Right ventricle myocardium superior (tissue), 1 donor: ENCODE measurements at regions not wholly inside any gene's neighbourhood (a gene's known extent, or its start where the extent isn't known, plus 50 kb on each side); places are given as distances from the start of the nearest gene placed in this dataset.

Experiments used
- ATAC-seq: fragments of 200-7000 bp; cut with Tn5 transposase; one replicate; pipeline ENCODE4 v1.9.1; 2020; ENCODE audit warnings: mild to moderate bottlenecking; ENCODE audit not compliant: poor library complexity
- DNase-seq: peaks from one replicate; pipeline ENCODE4 v3.0.0-alpha.2; 2020
- intact Hi-C: fragments of 100-400 bp; cut with DNase I; formaldehyde crosslinking; loops from one replicate; pipeline ENCODE4 v1.11.2; 2022
- donor health status: DM: no; HTN: yes; CAD: no; lungs with severe emphysema.

DNA sequence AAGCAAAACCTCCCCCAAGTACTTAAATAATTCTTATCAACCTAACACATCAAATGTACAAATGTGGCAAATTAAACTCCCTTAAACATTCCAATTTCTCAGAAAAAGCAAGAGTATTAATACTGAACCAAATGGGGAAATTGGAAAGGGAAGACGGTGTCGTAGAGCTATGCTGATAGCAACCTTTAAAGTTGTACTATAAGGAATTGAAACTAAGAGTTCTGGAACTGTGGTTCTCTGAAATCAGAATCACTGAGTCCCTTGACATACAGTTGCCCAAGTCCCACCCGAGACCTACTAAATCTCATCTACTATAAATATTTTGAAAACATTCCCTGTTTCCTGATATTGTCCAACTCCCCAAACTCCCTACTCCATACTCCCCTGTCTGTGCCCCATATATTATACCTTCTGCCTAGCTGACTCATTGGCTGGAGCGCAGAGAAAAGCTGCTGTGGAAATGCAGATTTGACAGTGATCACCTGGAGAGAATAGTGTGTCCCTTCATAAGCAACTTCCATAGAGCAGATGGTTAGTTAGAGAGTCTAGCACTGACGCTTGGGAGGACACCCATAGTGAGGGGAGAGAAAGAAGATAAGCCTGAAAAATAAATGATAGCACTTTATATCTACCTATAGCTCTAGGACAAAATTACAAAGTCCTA, 51.4 kb upstream of the ITM2B start:
- ATAC-seq (no peak), DNase-seq (no peak)
- intact Hi-C loops: no loop called here

DNA sequence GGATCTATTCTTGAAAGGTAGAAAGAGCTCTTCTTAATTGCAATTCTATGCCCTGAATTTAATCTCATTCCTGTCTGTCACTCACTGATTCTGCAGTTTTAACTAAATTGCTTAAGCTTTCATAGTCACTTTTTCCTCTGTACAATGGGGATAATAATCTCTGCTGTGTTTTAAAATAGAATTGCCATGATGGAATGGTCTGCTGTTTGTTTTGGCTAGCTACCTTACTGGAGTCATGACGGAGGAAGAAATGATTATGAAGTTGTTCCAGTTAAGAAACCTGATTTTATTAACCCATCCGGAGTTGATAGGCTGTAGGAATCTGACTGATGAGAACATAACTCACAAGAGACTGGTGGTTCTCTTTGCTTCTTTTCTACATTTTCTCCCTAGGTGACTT, 54.9 kb upstream of the ITM2B start:
- intact Hi-C loops: no loop called here
- DNase-seq (no peak), ATAC-seq (no peak)

DNA sequence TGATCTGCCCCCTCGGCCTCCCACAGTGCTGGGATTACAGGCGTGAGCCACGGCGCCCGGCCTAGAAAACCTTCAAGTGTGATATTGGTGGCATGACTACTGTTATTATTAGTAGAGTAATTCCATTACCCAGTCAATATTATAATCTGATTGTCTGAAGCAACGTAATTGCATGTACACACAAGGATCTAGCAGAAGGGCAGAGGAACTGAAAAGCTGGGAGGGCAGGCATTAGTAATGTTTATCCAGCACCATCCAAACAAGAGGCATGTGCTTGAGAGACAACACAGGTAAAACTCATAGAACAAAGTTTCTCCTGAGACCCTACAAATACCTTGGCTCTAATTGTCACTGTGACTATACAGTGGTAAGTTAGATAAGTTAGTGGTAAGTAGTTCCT, 56.2 kb upstream of the ITM2B start:
- DNase-seq: no peak
- no peak for ATAC-seq
- intact Hi-C loops: no loop called here

DNA sequence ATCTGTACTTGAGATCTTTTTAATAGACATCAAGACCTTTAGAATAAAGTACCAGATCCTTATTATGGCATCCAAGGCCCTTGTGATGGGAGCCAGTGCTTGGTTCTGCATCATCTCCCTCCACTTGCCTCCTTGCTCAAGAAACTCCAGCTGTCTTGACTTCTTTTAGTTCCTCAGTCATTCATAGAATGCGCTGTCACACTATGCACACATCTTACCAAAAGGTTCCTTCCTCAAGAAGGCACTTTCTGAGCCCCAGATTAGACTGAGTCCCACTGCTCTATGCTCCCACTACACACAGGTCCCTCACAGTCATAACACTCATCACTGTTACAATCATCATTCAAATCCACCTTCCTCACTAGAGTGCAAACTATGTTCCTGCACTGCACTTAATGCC, 57.8 kb upstream of the ITM2B start:
- intact Hi-C loops: no loop called here
- DNase-seq: no peak
- no peak for ATAC-seq

DNA sequence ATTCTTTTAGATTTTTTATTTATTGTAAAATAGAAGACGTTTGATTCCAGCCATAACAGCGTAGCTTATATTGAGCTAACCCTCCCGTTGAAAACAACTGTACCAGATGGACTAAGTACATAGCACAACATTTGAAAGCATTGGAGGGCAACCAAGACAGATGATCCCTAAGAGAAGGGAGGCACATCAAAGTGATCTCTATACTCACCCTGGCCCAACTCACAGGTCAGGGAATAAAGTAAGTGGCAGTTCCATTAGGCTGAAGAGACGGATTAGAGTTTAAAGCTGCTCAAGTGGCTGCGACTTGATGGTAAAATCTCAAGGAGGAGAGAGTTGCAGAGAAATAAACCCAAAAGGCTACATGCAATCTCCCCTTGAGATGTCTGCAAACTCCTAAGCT, 65.1 kb upstream of the ITM2B start:
- intact Hi-C loops: no loop called here
- DNase-seq: no peak
- ATAC-seq: no peak

DNA sequence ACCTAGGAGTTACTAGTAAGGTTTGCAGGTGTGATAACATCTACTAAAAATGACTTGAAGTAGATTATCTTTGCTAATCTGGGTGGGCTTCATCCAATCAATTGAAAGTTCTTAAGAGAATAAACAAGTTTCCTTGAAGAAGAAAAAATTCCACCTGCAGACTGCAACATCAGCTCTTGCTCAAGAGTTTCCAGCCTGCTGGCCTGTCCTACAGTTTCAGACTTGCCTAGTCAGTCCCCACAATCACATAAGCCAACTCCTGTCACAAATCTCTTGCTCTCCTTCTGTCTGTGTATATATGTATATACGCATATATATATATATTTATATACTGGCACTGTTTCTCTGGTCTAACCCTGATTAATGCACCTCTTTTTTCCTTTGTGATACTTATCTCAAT, 67.3 kb upstream of the ITM2B start:
- intact Hi-C loops: no loop called here
- no peak for DNase-seq

DNA sequence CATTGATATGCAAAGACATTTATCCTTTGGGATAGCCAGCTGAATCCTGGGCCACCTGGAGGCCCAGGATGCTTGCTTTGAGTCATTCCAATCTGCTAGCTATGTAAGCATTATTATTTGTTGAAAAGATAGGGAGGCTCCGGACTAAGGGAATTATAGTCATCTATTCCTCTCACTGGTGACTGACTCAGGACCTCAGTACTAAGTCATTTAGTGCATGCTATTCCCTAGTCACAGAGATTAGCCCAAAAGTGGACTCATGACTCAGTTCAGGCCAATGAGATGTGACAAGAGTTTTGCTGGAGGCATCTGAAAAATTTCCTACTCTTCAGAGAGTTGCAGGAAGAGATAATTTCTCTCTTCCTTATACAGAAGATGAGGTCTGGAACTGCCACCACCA, 67.9 kb upstream of the ITM2B start:
- no peak for DNase-seq
- ATAC-seq: no peak
- intact Hi-C loops: no loop called here

More for the DNA sequence above, 67.3 kb upstream of the ITM2B start:
- no peak for ATAC-seq

DNA sequence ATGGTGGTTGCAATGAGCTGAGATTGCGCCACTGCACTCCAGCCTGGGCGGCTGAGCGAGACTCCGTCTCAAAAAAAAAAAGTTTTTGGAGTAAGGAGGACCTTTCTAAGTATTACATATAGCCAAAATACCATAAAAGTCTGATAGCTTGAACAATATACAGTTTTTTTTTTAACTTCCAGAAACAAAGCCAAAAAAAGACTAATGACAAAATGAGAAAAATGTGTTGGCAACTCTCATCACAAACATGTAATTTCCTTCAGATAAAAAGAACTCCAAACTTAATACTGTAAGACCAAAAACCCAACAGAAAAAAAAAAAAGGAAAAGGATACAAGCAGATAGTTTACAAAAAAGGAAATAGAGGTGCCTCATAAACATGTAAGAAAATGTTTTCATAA, 68.2 kb upstream of the MED4 start:
- ATAC-seq (no peak), DNase-seq (peak; percentile 45)
- intact Hi-C loops: no loop called here

DNA sequence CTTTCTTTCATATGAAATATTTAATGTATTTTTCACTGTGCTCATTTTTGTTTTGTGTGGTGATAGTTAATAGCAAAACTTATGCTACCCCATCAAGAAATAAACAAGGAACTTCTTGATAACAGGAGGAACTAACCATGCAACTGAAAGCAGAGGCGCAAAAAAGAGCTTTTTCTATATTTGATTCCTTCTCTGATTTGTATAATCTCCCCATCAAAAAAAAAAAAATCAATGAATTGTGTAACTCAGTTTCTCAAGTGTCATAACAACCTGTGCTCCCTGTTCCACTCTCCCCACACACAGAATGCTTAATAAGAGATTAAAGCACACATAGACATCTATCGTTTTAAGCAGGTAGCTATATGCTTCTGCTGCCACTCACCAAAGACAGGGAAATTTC, 67.3 kb upstream of the MED4 start:
- DNase-seq: no peak
- intact Hi-C loops: no loop called here

DNA sequence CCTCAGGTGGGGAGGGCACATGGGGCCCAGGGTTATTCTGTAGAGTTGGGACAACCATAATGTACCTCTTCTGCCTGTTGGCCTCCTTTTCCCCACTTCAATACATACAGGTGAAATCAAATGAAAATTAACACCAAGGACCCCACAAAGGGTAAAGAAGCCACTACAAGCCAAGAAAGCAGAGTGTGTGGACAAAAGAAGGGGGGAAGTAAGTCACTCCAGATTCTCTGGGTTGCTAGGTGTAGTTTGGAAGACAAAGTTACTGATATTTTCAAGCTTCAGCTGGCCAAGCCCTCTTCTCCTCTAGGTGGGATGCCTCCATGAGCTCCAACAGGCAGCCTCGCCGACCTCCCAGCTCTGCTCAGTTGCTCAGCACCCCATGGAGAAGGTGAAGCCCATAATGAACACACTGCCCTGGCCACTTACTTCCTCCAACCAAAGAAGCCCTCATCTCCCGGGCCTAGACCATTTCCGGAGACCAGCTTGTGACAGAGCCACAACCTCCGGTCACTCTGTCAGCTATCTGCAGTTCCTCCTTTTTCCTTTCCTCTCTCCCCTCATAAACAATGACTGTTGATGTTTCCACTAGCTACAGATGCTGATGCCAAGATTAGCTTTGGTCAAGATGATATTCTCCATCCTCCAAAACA, 66.8 kb upstream of the MED4 start:
- intact Hi-C loops: no loop called here
- DNase-seq (peak; percentile 65), ATAC-seq (peak; percentile 75)

More for the DNA sequence above, 67.3 kb upstream of the MED4 start:
- peak; percentile 18 for ATAC-seq

DNA sequence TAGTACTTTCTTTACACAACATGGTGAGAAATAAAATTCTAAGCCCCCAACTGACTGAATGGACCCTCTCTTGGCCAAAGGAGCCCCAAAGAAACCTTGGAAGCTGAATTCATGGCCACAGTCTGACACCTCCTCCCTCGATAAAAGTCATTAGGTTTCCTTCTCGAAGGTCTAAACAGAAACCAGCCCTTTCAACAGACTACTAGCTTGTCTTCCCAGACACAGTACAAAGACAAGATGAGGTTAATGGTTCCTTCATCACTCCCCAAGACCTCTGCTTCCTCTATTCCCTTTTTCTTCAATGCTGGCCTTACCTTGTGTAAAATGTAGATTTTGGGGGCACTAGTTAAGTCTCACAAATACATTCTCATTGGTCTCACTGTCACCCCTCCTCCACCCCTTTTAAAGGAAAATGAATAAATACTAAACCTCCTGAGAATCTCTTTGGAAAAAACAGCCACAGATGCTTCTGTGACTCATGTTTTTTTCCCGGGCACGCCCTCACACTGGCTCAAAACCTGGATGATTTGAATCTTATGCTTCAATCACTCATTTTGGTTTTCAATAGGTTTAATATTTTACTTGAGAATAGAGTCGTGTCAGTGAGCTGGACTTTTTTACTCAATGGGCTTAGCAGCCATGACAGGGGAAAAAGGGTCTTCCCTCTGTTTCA, 65.8 kb upstream of the MED4 start:
- DNase-seq (peak; percentile 46), ATAC-seq (peak; percentile 51)
- intact Hi-C loops: no loop called here

DNA sequence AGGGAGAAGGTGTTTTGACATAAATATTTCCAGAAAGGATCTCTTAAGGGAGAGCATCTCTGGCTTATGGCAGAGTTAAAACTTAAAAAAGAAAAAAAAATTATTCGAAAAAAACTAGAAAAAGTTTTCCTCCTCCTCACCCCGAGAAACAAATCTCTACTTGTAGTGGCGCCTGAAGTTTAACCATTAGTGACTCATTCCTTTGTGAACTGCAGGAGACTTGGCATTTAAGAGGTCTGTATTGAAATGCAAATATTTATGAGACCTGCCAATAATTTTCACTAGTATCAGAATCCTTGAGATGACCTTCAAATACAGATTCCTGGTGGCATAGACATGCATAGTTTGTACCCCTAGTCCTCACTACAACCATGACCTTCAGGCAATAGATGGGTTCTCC, 64.9 kb upstream of the MED4 start:
- DNase-seq (no peak), ATAC-seq (no peak)
- intact Hi-C loops: no loop called here

DNA sequence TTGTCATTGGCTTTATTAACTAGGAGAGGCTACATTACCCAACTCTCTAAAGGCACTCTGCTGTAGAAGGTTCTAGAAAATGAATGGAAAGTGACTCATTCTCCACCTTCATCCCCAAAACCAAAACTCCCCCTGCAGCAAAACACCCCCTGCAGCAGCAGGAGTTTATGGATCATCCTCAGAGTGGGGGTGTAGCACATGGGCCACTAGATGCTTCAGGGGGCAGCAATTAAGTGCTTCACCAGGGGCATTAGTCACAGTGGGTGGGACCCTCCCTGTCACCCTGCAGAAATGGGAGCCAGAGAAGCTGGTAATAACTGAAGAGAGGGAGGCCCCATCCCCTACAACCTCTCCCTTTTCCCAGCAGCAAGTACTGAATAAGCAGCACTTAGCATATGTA, 64.5 kb upstream of the MED4 start:
- ATAC-seq (no peak), DNase-seq (no peak)
- intact Hi-C loops: no loop called here

DNA sequence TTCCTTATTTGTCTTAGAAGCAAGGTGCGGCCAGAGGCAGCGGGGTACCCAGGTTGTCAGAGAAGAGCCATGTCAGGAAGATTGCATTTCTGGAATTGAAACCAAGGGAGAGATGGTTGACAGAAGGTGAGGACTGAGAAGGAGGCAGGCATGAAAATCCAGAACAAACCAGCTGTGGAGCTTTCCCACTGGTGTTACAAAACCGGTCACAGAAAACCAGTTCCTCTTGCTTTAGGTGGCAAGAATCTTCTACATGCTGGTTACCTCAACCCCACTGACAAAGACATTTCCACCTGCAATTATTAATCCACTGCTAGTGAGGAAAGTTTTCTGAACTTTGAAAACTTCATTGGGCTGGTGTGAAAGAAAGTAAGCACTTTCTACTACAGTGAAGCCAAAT, 64.0 kb upstream of the MED4 start:
- ATAC-seq (no peak), DNase-seq (no peak)
- intact Hi-C loops: no loop called here

DNA sequence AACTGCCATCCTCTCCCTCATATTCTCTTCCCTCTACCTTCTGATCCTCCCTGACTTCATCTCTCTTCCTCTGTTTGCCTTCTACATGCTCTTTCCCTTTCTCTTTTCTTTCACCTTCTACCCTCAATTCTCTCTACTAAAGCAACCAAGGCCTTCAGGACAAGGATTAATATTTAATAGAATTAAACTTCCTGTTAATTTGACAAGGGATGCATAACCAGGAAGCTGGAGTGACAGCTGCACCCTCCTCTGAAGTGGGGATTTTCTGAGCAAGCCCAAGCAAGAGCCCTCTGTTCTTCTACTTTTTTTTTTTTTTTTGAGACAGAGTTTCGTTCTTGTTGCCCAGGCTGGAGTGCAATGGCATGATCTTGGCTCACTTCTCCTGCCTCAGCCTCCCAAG, 63.4 kb upstream of the MED4 start:
- DNase-seq (no peak), ATAC-seq (no peak)
- intact Hi-C loops: no loop called here

DNA sequence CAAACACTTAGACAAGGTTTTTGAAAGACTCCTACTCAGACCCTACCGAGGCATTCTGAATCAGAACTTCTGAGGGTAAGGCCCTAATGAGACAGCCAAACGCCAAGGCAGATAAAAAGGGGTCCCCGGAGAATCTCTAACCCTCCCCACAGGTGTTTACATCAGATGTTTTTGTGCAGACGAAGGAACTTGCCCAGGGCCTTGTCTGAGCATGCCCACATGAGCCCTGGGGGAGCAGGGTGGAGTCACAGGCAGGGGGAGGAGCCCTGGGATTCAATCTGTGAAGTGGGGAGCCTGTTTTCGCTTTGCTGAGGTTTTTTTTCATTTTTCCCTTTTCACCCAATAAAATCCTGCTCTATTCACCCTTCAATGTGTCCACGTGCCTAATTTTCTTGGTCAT, 61.6 kb upstream of the MED4 start:
- ATAC-seq (no peak), DNase-seq (peak; percentile 54)
- intact Hi-C loops: no loop called here

DNA sequence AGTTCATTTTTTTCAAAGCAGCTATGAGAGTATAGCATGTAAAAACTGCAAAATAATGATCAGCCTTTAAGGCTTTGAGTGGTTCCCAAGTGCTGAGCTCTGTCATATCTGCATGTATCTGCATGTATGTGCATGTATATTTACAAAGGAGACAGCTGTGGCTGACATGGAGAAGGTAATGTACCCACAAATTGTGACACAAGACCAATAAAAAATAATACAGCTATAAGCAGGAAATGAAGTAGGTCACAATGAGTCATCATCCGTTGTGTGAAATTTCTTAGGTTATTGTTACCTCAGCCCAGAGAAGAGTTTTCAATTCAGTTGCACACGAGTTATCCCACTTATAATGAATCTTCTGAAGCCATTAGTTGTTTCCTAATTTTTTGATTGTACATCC, 60.9 kb upstream of the MED4 start:
- intact Hi-C loops: no loop called here
- DNase-seq (no peak), ATAC-seq (peak; percentile 21)

DNA sequence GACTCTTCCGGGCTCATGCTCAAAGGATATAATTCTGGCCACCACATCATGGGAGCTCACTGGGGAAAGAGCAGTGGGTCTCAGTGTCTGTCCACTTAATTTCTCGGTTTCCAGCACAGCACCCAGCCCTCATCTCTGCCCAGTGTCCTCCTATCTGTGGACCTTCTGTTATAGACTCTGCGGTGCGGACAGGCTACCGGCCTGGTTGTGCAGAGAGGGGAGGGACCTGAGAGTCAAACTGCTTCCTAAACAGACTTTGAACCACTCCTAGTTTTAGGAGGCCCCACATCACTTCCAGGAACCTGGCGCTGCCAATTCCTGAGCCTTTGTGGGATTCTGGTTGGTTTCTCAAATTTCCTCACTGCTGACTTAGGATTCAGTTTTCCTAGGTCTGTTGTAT, 59.8 kb upstream of the MED4 start:
- intact Hi-C loops: no loop called here
- ATAC-seq (no peak), DNase-seq (peak; percentile 40)

DNA sequence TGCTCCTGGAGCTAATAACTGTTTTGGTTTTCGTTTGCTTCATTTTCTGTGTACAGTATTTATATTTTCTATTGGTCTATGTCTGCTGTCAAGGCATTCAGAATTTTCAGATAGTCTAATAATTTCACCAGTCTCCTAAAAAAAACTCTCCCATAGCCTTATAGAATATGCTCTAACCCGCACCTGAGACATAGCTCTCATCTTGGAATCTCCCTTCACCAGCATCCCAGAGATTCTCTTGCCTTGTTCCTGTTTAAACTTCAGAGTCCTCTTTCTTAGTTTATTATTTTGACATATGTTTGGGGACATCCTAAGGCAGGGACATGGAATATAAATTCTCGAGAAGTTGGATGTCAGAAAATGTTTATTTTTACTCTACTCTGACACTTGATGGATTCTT, 58.3 kb upstream of the MED4 start:
- no peak for DNase-seq
- no peak for ATAC-seq
- intact Hi-C loops: no loop called here

DNA sequence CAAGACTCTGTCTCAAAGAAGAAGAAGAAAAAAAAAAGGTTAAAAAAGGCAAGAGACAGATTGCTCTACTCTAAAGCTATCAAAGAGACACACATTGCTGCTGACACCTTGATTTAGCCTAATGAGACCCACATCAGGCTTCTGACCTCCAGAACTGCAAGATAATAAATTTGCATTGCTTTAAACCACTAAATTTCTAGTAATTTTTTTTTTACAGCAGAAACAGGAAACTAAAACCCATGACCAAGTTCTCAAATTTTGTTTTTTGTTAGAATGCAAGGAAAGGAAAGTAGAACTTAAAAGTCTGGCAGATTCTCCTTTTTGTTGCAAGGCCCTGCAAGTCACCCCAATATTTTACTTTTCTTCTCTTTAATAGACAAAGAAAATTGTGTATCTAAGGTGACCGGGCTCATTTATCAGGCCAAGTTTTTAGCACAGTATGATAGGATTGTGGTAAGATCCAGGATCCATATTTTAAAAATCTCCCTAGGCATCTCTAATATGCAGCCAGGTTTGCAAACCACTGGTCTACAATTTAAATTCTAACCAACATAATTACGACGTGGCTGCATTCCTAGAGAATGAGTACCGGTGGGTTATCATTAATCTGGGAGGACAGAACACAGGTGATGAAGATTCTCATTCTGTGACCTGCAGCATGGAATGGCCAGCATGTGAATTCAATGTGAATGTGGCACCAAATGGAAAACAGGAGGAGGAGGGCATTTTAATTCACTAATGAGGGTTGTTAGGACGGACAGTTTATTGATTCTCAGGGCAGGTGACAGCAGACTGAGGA, 56.7 kb upstream of the MED4 start:
- intact Hi-C loops: no loop called here
- no peak for ATAC-seq
- no peak for DNase-seq
